Heart left ventricle (tissue), 16 donors: ENCODE measurements at regions not wholly inside any gene's neighbourhood (a gene's known extent, or its start where the extent isn't known, plus 50 kb on each side); places are given as distances from the start of the nearest gene placed in this dataset.

Experiments
- ATAC-seq, 4 donors: fragments of 200-7000 bp; cut with Tn5 transposase; one replicate each; pipeline ENCODE4 v1.9.1; 2020 to 2022; ENCODE audit warnings: moderate library complexity in 4 of 4, mild to moderate bottlenecking in 3 of 4, moderate number of reproducible peaks in 1 of 4
- DNase-seq, 5 donors: peaks; one replicate each; pipeline ENCODE4 v3.0.0-alpha.2; 2020
- H3K27ac ChIP-seq, 12 donors: fragments of 200-600 bp; sonication (generic) in 4 of 12; one replicate each; pipeline versions ENCODE4 v1.5.0 to v1.8.0; 2016 to 2022; ENCODE audit warnings: mild to moderate bottlenecking in 2 of 12
- H3K27me3 ChIP-seq, 9 donors: fragments of 200-600 bp; sonication (generic) in 2 of 9; one replicate each; pipeline versions ENCODE4 v1.5.1 to v1.8.0; 2016 to 2022; ENCODE audit warnings: mild to moderate bottlenecking in 3 of 9
- H3K36me3 ChIP-seq, 9 donors: fragments of 200-600 bp; sonication (generic) in 2 of 9; one replicate each; pipeline versions ENCODE4 v1.5.0 to v1.8.0; 2018 to 2022; ENCODE audit warnings: mild to moderate bottlenecking in 2 of 9
- H3K4me1 ChIP-seq, 12 donors: fragments of 200-600 bp; sonication (generic) in 4 of 12; one replicate each; pipeline versions ENCODE4 v1.5.0 to v1.8.0; 2016 to 2022; ENCODE audit warnings: mild to moderate bottlenecking in 3 of 12
- H3K4me3 ChIP-seq, 12 donors: fragments of 200-600 bp; sonication (generic) in 4 of 12; one replicate each; pipeline versions ENCODE4 v1.5.0 to v1.8.0; 2017 to 2022; ENCODE audit warnings: mild to moderate bottlenecking in 9 of 12, moderate library complexity in 4 of 12
- H3K9me3 ChIP-seq, 12 donors: fragments of 200-600 bp; sonication (generic) in 4 of 12; one replicate each; pipeline versions ENCODE4 v1.5.0 to v1.8.0; 2016 to 2022; ENCODE audit warnings: mild to moderate bottlenecking in 1 of 12
- POLR2A ChIP-seq, 2 donors: fragments of 450-650 bp; IDR thresholded peaks; one replicate each; pipeline ENCODE4 v1.6.1; 2017; ENCODE audit warnings: antibody characterized with exemption in 2 of 2, mild to moderate bottlenecking in 2 of 2, moderate library complexity in 2 of 2
- WGBS, 4 donors: extraction: QIAGEN DNeasy Blood & Tissue Kit in 2 of 4; methylation state at CpG; one replicate each; pipeline versions ENCODE4 v1.1.5 to v1.1.7; 2013 to 2018; 5-methylcytosine and 5-hydroxymethylcytosine counted together
- intact Hi-C, 10 donors: fragments of 100-400 bp; cut with DNase I; formaldehyde crosslinking; loops; one replicate each; pipeline versions ENCODE4 v1.11.1 to v1.14.2; 2022
- TF ChIP-seq, protein P1 (sequence below), 12 donors: fragments of 200-600 bp; sonication (generic) in 4 of 12; IDR thresholded peaks; one replicate each; pipeline versions ENCODE4 v1.5.0 to v1.8.0; 2018 to 2022; ENCODE audit warnings: antibody characterized with exemption in 12 of 12, mild to moderate bottlenecking in 5 of 12
- donor health status: ischemic (EF 13 %, LVEDD 7.1; RV severe dilation, severe dysfunction).
- donor health status: healthy with polysubstance abuse.
- donor health status: DM: no; HTN: yes; CAD: no.
- donor health status: DM: no; HTN: no; CAD: no.
- donor health status: ischemic (EF 25% LVEDD 6.9; RV normal size, moderate dysfunction).
- donor health status: ischemic (EF 25% LVEDD 5.7; RV mildly dilated, moderate dysfunction).
- donor health status: healthy.
- donor health status: DM: yes; HTN: yes; CAD: no.
- donor health status: ischemic (EF 35%, LVEDD 5.7; RV mildly dilated, moderate dysfunction).
- donor health status: nonischemic (EF 11% LVEDD 7.7; RV severe dilation, severe dysfunction).
- donor health status: DM: yes; HTN: yes; CAD: no.
- donor health status: PGD.
- donor health status: ischemic (EF 29% LVEDD 5.4; RV normal size, mild dysfunction).
- donor health status: nonischemic (EF 23%, LVEDD 6.1; RV moderate dilation, normal function).

DNA sequence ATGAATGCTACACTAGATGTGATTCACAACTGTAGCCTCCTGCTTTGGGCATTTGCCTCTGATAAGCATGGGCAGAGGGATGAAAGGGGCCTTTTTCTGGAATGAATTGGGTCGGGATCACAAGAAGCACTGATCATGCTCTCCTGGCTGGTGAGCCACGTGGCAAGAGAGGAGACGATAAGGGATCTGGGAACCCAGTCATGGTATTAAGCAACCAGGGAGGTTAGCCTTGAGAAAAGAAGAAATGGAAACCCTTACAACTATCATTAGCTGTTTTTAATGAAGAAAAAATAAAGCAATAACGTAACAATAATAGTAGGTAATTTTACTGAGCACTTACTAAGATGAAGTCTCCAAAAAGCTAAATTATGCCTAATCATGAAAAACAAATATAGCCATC, 50.0 kb upstream of the RAI14 start:
- H3K4me3 ChIP-seq: no peak overlapping the region

More for the DNA sequence above, 50.0 kb upstream of the RAI14 start:
- 87 to 93% (median 91%) methylated on average over 4 of the region's 4 CpGs for WGBS, 4 donors
- intact Hi-C loops: no loop called here
- TF ChIP-seq POLR2A (IDR thresholded peaks at IDR 0.05): no peak
- TF ChIP-seq, protein P1, sequence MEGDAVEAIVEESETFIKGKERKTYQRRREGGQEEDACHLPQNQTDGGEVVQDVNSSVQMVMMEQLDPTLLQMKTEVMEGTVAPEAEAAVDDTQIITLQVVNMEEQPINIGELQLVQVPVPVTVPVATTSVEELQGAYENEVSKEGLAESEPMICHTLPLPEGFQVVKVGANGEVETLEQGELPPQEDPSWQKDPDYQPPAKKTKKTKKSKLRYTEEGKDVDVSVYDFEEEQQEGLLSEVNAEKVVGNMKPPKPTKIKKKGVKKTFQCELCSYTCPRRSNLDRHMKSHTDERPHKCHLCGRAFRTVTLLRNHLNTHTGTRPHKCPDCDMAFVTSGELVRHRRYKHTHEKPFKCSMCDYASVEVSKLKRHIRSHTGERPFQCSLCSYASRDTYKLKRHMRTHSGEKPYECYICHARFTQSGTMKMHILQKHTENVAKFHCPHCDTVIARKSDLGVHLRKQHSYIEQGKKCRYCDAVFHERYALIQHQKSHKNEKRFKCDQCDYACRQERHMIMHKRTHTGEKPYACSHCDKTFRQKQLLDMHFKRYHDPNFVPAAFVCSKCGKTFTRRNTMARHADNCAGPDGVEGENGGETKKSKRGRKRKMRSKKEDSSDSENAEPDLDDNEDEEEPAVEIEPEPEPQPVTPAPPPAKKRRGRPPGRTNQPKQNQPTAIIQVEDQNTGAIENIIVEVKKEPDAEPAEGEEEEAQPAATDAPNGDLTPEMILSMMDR (IDR thresholded peaks at IDR 0.05): no peak
- Histone ChIP-seq H3K4me1 (peaks cover 0 to 19% (median 5%) of the 10 kb centered on the region in 12 donors), H3K36me3 (no peaks in the 10 kb centered on the region), H3K9me3 (no peaks in the 10 kb centered on the region), H3K27ac (no peak overlapping the region), H3K27me3 (no peaks in the 10 kb centered on the region)
- DNase-seq: no peak
- no peak for ATAC-seq
